HEK293T (cell line): ENCODE measurements at regions not wholly inside any gene's neighbourhood (a gene's known extent, or its start where the extent isn't known, plus 50 kb on each side); places are given as distances from the start of the nearest gene placed in this dataset.

Experiments used
- CTCF ChIA-PET: fragments of 350-600 bp; formaldehyde crosslinking; extraction: SDS; loops from one replicate; lab custom pipeline; 2021; ENCODE audit warnings: antibody characterized with exemption, inconsistent platforms; lab: Yijun Ruan, JAX
- POLR2A ChIA-PET: fragments of 350-600 bp; formaldehyde crosslinking; extraction: SDS; loops from one replicate; lab custom pipeline; 2020; ENCODE audit warnings: antibody characterized with exemption, inconsistent platforms; lab: Yijun Ruan, JAX
- DNase-seq: peaks from one replicate; pipeline ENCODE4 v3.0.0; 2012; ENCODE audit warnings: mixed read lengths; ENCODE audit errors: extremely low spot score
- ARNT ChIP-seq: fragments of 450-650 bp; IDR thresholded peaks from 2 replicates; pipeline ENCODE4 v1.6.1; 2017; ENCODE audit warnings: mild to moderate bottlenecking
- BHLHE40 ChIP-seq: fragments of 450-650 bp; IDR thresholded peaks from 2 replicates; pipeline ENCODE4 v1.6.1; 2016; ENCODE audit warnings: mild to moderate bottlenecking, moderate library complexity, borderline replicate concordance
- CTBP1 ChIP-seq: fragments of 450-650 bp; IDR thresholded peaks from 2 replicates; pipeline ENCODE4 v1.6.1; 2016; ENCODE audit warnings: borderline replicate concordance
- ELF4 ChIP-seq: fragments of 450-650 bp; IDR thresholded peaks from 2 replicates; pipeline ENCODE4 v1.6.1; 2017; ENCODE audit warnings: antibody characterized with exemption
- FOXA1 ChIP-seq: fragments of 450-650 bp; IDR thresholded peaks from 2 replicates; pipeline ENCODE4 v1.6.1; 2016; ENCODE audit warnings: mild to moderate bottlenecking
- FOXK2 ChIP-seq: fragments of 450-650 bp; IDR thresholded peaks from 2 replicates; pipeline ENCODE4 v1.6.1; 2016; ENCODE audit warnings: mild to moderate bottlenecking
- FOXM1 ChIP-seq: fragments of 450-650 bp; IDR thresholded peaks from 2 replicates; pipeline ENCODE4 v1.6.1; 2017; ENCODE audit warnings: mild to moderate bottlenecking, borderline replicate concordance
- HDGF ChIP-seq: fragments of 450-650 bp; IDR thresholded peaks from 2 replicates; pipeline ENCODE4 v1.6.1; 2017; ENCODE audit warnings: antibody characterized with exemption, borderline replicate concordance
- L3MBTL2 ChIP-seq: fragments of 450-650 bp; conservative IDR thresholded peaks from 2 replicates; pipeline ENCODE4 v1.6.1; 2016; ENCODE audit warnings: mild to moderate bottlenecking
- LEF1 ChIP-seq: fragments of 450-650 bp; IDR thresholded peaks from 2 replicates; pipeline ENCODE4 v1.6.1; 2017; ENCODE audit warnings: mild to moderate bottlenecking, borderline replicate concordance
- NFRKB ChIP-seq: fragments of 450-650 bp; IDR thresholded peaks from 2 replicates; pipeline ENCODE4 v1.6.1; 2016; ENCODE audit warnings: mild to moderate bottlenecking, moderate library complexity
- SP1 ChIP-seq: fragments of 450-650 bp; IDR thresholded peaks from 2 replicates; pipeline ENCODE4 v1.6.1; 2017
- SUZ12 ChIP-seq: fragments of 450-650 bp; IDR thresholded peaks from 2 replicates; pipeline ENCODE4 v1.6.1; 2016; ENCODE audit warnings: mild to moderate bottlenecking
- TARDBP ChIP-seq: fragments of 450-650 bp; IDR thresholded peaks from 2 replicates; pipeline ENCODE4 v1.6.1; 2016
- ZNF384 ChIP-seq: fragments of 450-650 bp; IDR thresholded peaks from 2 replicates; pipeline ENCODE4 v1.6.1; 2016
- TF ChIP-seq, protein P1 (sequence below): fragments of 450-650 bp; IDR thresholded peaks from 2 replicates; pipeline ENCODE4 v1.6.1; 2016

DNA sequence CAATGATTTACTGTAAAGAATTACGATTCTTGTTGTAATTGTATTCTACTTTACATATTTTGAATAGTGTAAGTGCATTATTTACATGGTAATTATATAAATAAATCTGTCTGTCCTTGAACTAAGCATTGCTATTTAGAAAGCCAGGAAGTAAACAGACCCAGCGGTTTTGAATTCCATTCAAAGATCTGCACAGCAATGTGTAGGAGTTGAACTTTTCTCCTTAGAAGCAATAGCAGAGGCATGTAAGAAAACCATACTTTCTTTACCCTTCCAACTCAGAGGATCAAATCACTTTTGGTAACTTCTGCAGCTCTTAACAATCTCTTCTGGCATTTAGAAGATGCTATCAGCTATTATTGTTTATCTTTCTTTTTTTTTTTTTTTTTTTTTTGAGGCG, 109.2 kb upstream of the VRK2 start:
- ChIA-PET POLR2A (no interaction called here), CTCF (no interaction called here)
- TF ChIP-seq HDGF, result no peak
- TF ChIP-seq CTBP1, result no peak
- TF ChIP-seq NFRKB, result no peak
- no peak for TF ChIP-seq ARNT
- no peak for TF ChIP-seq L3MBTL2
- no peak for TF ChIP-seq ZNF384
- TF ChIP-seq SP1, result no peak
- no peak for TF ChIP-seq BHLHE40
- TF ChIP-seq, protein P1, sequence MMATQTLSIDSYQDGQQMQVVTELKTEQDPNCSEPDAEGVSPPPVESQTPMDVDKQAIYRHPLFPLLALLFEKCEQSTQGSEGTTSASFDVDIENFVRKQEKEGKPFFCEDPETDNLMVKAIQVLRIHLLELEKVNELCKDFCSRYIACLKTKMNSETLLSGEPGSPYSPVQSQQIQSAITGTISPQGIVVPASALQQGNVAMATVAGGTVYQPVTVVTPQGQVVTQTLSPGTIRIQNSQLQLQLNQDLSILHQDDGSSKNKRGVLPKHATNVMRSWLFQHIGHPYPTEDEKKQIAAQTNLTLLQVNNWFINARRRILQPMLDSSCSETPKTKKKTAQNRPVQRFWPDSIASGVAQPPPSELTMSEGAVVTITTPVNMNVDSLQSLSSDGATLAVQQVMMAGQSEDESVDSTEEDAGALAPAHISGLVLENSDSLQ, result no peak
- TF ChIP-seq FOXA1, result no peak
- no peak for DNase-seq

DNA sequence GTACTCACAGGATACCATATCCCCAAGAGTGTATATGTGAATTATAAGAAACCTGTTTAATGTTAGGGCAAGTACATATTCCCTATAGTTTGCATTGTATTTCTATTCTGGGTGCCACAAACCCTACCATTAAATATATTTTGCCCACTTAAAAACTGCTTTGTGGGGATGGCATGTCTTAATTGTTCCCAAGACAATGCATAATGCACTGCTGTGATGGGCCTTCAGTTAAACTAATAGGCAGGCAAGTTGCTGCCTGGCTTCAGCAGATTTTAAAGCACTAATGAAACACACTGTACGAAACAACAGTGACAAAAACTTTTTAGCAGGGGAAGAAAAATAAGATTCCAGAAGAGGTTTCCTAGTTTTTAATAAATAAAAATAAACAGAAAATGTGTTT, 104.8 kb upstream of the VRK2 start:
- DNase-seq, result no peak
- CTCF ChIA-PET, result no interaction called here
- POLR2A ChIA-PET, result no interaction called here
- no peak for TF ChIP-seq LEF1
- TF ChIP-seq ARNT, result no peak
- no peak for TF ChIP-seq ZNF384
- no peak for TF ChIP-seq ELF4
- TF ChIP-seq SUZ12, result no peak
- TF ChIP-seq TARDBP, result no peak
- no peak for TF ChIP-seq FOXK2

DNA sequence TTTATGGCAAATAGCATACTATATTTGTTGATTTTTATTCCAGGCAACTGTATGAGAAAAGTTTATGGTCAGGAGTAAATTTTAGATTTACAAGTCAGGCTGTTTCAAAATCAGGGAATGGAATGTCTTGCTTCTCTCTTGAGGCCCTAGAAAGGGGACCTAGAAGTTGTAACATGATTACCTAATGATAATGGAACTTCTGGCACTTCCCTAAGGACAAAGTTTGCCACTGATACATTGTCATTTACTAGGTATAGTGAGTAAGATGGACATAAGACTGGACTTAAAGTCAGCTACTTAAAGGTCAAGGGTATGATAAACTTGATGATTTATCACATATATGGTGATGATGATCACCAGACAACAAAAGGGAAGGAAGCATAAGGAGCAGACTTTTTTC, 103.3 kb upstream of the VRK2 start:
- no peak for DNase-seq
- CTCF ChIA-PET, result no interaction called here
- TF ChIP-seq SP1 (no peak), BHLHE40 (no peak), FOXM1 (no peak), ELF4 (no peak), HDGF (no peak), SUZ12 (no peak), FOXA1 (no peak)
- POLR2A ChIA-PET, result no interaction called here

DNA sequence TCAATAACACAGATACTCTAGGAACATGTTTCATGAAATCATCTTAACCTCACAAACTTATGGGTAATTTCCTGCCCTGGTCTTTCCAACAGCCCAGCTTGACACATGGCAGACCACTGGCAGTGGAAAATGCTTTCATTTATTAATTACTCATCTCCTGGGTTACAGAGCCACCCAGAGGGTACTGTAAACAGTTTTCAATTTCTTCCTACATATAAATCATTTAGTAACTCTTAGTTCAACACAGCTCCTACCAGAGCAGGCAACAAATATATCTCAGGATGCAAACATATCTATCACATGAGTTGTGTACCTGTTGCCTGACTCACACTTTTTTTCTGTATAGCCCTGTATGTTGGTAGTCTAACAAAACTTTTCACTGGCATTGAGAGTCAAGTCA, 99.2 kb upstream of the VRK2 start:
- DNase-seq, result no peak
- TF ChIP-seq, protein P1, result no peak
- TF ChIP-seq CTBP1 (no peak), BHLHE40 (no peak), NFRKB (no peak), ZNF384 (no peak), ARNT (no peak), TARDBP (no peak), SUZ12 (no peak), ELF4 (no peak), FOXM1 (no peak), LEF1 (no peak), FOXK2 (no peak), L3MBTL2 (no peak), HDGF (no peak), FOXA1 (no peak), SP1 (no peak)
- ChIA-PET CTCF (no interaction called here), POLR2A (no interaction called here)

DNA sequence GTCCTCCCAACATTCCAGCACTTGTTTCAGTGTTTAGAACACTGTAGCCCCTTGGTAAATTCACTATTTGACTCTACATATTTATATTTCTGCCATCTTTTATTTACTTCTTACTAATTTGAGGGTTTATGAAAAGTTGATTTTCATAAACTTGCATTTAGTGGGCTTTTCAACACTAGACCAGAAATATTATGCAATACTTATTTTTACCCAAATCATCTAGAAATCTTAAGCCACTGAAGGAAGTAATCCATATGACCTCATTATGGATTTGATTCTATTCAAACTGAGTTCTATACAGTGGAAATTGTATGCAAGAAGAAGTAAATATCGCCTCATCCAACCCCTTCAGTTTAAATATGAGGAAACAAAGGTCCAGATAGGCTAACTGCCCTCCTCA, 92.6 kb upstream of the VRK2 start:
- TF ChIP-seq FOXK2 (no peak), L3MBTL2 (no peak), ELF4 (no peak), FOXA1 (no peak), TARDBP (no peak), ARNT (no peak)
- TF ChIP-seq, protein P1, result no peak
- DNase-seq, result no peak
- CTCF ChIA-PET, result no interaction called here
- POLR2A ChIA-PET, result no interaction called here

DNA sequence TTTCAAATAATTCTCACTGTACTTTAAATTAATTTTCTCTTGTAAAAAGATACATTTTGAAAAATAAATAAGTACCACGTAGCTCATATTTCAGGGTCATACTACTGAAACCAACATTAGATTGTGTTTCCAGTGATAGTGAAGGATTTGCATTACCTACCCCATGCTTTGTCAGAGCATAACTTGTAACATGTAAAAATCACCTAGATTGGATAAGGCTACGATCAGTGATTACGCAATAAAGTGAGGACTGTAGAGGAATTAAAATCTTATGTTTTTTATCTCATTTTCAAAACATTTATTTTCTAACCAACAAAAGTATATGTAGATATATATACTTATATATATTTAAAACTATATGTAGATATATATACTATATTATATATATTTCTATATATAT, 89.4 kb upstream of the VRK2 start:
- no peak for DNase-seq
- ChIA-PET POLR2A (no interaction called here), CTCF (no interaction called here)
- TF ChIP-seq FOXK2 (no peak), L3MBTL2 (no peak)

DNA sequence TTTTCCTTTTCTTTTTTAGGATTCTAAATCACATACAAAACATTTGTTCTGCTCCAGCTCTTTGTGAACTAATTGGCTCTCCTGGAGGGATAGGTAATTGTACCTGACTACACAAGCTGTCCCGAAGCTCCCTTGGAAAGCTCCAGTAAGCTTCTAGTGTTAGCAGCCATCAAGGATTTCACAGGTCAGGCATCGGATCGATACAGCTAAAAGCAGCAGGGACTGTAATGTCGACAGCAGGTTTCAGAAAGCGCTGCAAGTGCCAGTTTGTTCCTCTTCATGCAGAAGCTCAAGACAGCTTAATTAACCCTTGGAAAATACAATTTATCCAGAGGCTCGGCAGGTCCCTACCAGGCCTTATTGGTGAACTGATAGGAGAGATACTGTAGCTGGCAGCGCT, 87.2 kb upstream of the VRK2 start:
- no peak for DNase-seq
- POLR2A ChIA-PET, result no interaction called here
- TF ChIP-seq, protein P1, result no peak
- TF ChIP-seq ARNT (no peak), ZNF384 (no peak), SP1 (no peak), CTBP1 (no peak), ELF4 (no peak), HDGF (no peak), FOXM1 (no peak), LEF1 (no peak), L3MBTL2 (no peak), FOXA1 (no peak), TARDBP (no peak), NFRKB (no peak), FOXK2 (no peak), BHLHE40 (no peak), SUZ12 (no peak)
- CTCF ChIA-PET, result no interaction called here
